Hepatocyte (in vitro differentiated cells): ENCODE measurements at regions not wholly inside any gene's neighbourhood (a gene's known extent, or its start where the extent isn't known, plus 50 kb on each side); places are given as distances from the start of the nearest gene placed in this dataset.

Experiments
- EZH2 ChIP-seq: fragments of 200-600 bp; sonication (generic); IDR thresholded peaks from 2 replicates; pipeline ENCODE4 v1.6.1; 2016; ENCODE audit warnings: antibody characterized with exemption, mild to moderate bottlenecking, borderline replicate concordance
- EZH2phosphoT487 ChIP-seq: fragments of 200-600 bp; sonication (generic); IDR thresholded peaks from one replicate; pipeline ENCODE4 v1.6.1; 2018; ENCODE audit warnings: antibody characterized with exemption, mild to moderate bottlenecking, low read depth, moderate library complexity; ENCODE audit not compliant: unreplicated experiment, severe bottlenecking
- TF ChIP-seq, protein P1 (sequence below): fragments of 200-600 bp; sonication (generic); IDR thresholded peaks from 2 replicates; pipeline ENCODE4 v1.5.1; 2016; ENCODE audit warnings: antibody characterized with exemption, mild to moderate bottlenecking; ENCODE audit not compliant: poor library complexity

DNA sequence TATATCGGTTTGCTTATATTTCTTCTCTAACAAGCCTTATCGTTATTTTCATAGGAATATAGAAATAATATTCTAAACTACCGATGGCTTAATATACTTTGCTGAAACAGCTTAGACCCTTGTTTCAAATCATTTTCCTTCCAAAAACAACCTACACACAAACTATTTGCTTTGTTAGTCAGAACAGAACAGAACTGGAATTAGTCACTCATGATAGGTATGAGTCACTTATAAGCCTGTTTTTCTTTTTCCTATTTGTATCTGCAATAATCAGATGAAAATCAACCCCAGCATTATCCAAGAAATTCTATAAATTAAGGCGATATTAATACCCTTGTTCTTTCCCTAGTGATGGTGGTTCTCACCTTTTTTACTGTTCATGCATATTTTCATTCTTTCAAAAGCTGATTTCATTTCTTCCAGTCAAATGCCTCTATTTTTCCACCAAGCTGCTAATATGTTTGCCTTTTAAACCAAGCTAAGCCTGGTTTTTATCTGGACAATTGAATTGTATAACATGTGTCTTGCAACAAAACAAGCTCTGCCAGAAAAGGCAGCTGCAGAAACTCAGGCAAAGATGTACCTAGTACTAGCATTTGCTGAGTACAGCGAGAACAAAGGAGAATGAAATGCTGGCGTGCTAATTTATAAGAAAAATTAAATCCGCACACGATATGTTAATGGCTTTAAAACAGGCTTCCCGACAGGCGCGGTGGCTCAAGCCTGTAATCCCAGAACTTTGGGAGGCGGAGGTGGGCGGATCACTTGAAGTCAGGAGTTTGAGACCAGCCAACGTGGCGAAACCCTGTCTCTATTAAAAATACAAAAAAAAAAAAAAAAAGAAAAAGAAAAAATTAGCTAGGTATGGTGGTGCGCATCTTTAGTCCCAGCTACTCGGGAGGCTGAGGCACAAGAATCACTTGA is 1418.2 kb downstream of the AACS start:
- no peak for TF ChIP-seq EZH2
- TF ChIP-seq, protein P1, sequence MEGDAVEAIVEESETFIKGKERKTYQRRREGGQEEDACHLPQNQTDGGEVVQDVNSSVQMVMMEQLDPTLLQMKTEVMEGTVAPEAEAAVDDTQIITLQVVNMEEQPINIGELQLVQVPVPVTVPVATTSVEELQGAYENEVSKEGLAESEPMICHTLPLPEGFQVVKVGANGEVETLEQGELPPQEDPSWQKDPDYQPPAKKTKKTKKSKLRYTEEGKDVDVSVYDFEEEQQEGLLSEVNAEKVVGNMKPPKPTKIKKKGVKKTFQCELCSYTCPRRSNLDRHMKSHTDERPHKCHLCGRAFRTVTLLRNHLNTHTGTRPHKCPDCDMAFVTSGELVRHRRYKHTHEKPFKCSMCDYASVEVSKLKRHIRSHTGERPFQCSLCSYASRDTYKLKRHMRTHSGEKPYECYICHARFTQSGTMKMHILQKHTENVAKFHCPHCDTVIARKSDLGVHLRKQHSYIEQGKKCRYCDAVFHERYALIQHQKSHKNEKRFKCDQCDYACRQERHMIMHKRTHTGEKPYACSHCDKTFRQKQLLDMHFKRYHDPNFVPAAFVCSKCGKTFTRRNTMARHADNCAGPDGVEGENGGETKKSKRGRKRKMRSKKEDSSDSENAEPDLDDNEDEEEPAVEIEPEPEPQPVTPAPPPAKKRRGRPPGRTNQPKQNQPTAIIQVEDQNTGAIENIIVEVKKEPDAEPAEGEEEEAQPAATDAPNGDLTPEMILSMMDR, result no peak
- TF ChIP-seq EZH2phosphoT487, result no peak
